IMR-90 (cell line): ENCODE measurements at regions not wholly inside any gene's neighbourhood (a gene's known extent, or its start where the extent isn't known, plus 50 kb on each side); places are given as distances from the start of the nearest gene placed in this dataset.

Source experiments
- BHLHE40 ChIP-seq: fragments of 150-350 bp; IDR thresholded peaks from 2 replicates; pipeline ENCODE4 v1.6.1; 2016; ENCODE audit warnings: mild to moderate bottlenecking, low read depth, low read length
- MAFK ChIP-seq: IDR thresholded peaks from 2 replicates; pipeline ENCODE4 v1.6.1; 2012; ENCODE audit warnings: low read depth, low read length, improper control_type of control experiment
- MXI1 ChIP-seq: IDR thresholded peaks from 2 replicates; pipeline ENCODE4 v1.6.1; 2012; ENCODE audit warnings: low read depth, mild to moderate bottlenecking, low read length, moderate library complexity, borderline replicate concordance
- POLR2A ChIP-seq: IDR thresholded peaks from 2 replicates; pipeline ENCODE4 v1.6.1; 2012; ENCODE audit warnings: mild to moderate bottlenecking, low read depth, low read length
- RAD21 ChIP-seq: IDR thresholded peaks from 2 replicates; pipeline ENCODE4 v1.6.1; 2012; ENCODE audit warnings: low read length, improper control_type of control experiment
- RCOR1 ChIP-seq: IDR thresholded peaks from 2 replicates; pipeline ENCODE4 v1.6.1; 2012; ENCODE audit warnings: mild to moderate bottlenecking, low read length, improper control_type of control experiment; ENCODE audit not compliant: insufficient replicate concordance
- RFX5 ChIP-seq: IDR thresholded peaks from 2 replicates; pipeline ENCODE4 v1.8.0; 2012; ENCODE audit warnings: low read depth, mild to moderate bottlenecking, low read length, moderate library complexity
- SMC3 ChIP-seq: fragments of 150-350 bp; IDR thresholded peaks from 2 replicates; pipeline ENCODE4 v1.6.1; 2016; ENCODE audit warnings: low read depth, mild to moderate bottlenecking, antibody characterized with exemption, low read length, moderate library complexity
- TF ChIP-seq, protein P1 (sequence below): conservative IDR thresholded peaks from 2 replicates; pipeline ENCODE4 v1.5.1; 2012; ENCODE audit warnings: mild to moderate bottlenecking, low read depth, low read length, improper control_type of control experiment
- TF ChIP-seq, protein P2 (sequence below): fragments of 150-350 bp; IDR thresholded peaks from 2 replicates; pipeline ENCODE4 v1.6.1; 2017; ENCODE audit warnings: mild to moderate bottlenecking, antibody characterized with exemption, low read length, low read depth

DNA sequence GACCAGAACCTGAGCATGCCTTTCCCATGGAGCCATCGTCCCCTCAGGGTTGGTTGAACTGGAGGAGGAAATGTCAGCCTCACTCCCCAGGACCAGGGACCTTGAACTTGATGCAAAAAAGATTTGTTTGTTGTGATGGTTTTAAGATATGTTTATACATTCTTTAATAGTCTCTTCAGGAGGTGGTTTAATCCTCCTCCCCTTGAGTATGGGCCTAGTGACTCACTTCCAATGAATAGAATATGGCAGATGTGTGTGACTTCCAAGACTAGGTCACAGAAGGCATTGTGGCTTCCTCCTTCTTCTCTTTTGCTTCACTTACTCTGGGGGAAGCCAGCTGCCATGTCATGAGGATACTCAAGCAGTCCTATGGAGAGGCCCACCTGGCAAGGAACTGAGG, 81.7 kb upstream of the WNT4 start:
- TF ChIP-seq POLR2A (no peak), BHLHE40 (no peak), RFX5 (no peak), SMC3 (no peak), MAFK (no peak), MXI1 (no peak), RCOR1 (no peak), RAD21 (no peak)
- TF ChIP-seq, protein P1, sequence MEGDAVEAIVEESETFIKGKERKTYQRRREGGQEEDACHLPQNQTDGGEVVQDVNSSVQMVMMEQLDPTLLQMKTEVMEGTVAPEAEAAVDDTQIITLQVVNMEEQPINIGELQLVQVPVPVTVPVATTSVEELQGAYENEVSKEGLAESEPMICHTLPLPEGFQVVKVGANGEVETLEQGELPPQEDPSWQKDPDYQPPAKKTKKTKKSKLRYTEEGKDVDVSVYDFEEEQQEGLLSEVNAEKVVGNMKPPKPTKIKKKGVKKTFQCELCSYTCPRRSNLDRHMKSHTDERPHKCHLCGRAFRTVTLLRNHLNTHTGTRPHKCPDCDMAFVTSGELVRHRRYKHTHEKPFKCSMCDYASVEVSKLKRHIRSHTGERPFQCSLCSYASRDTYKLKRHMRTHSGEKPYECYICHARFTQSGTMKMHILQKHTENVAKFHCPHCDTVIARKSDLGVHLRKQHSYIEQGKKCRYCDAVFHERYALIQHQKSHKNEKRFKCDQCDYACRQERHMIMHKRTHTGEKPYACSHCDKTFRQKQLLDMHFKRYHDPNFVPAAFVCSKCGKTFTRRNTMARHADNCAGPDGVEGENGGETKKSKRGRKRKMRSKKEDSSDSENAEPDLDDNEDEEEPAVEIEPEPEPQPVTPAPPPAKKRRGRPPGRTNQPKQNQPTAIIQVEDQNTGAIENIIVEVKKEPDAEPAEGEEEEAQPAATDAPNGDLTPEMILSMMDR = no peak
- TF ChIP-seq, protein P2, sequence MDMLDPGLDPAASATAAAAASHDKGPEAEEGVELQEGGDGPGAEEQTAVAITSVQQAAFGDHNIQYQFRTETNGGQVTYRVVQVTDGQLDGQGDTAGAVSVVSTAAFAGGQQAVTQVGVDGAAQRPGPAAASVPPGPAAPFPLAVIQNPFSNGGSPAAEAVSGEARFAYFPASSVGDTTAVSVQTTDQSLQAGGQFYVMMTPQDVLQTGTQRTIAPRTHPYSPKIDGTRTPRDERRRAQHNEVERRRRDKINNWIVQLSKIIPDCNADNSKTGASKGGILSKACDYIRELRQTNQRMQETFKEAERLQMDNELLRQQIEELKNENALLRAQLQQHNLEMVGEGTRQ = no peak
